ENCODE measurements at regions not wholly inside any gene's neighbourhood (a gene's known extent, or its start where the extent isn't known, plus 50 kb on each side); places are given as distances from the start of the nearest gene placed in this dataset.

- TF ChIP-seq CTCF (IDR thresholded peaks at IDR 0.05) (no peak), ZFX (IDR thresholded peaks at IDR 0.05; ENCODE audit: borderline replicate concordance) (no peak)
These were observed 116.0 kb downstream of the ATP6V1G3 start for GRCh38 chr1:198424441-198424840.

Measured in 22Rv1 (cell line).